ENCODE measurements at regions not wholly inside any gene's neighbourhood (a gene's known extent, or its start where the extent isn't known, plus 50 kb on each side); places are given as distances from the start of the nearest gene placed in this dataset.
"Not testable (repeated sequence)": the region's sequence is repeated elsewhere in the genome, so short reads cannot be mapped to it uniquely, and the experiment has no call there.

DNA sequence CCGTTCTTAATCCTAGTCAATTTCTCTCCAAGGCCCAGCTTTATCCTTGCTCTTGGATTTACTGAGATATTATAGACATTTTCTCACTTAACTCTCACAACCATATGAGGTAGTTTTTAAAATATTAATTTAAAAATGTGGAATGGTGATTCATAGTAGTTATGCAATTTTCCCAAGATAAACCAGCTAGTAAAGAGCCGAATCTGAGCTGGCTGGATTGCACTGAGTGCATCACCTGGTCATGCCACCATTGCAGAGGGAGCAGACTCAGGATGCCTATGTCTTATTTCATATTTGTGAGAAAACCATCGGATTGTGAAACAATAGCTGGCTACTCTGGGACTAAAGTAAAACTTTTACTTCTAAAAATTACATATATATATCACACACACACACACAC is 494.0 kb downstream of the KCNT2 start:
- no peak overlapping the region for H3K27ac Mint-ChIP-seq
- H3K36me3 Mint-ChIP-seq = no peaks in the 10 kb centered on the region
- H3K4me3 Mint-ChIP-seq = no peak overlapping the region
- peaks cover 5 to 8% (median 7%) of the 10 kb centered on the region in 3 donors for H3K9me3 Mint-ChIP-seq
- peaks cover 0 to 2% (median 0%) of the 10 kb centered on the region in 3 donors for H3K4me1 Mint-ChIP-seq
- H3K27me3 Mint-ChIP-seq = no peaks in the 10 kb centered on the region

DNA sequence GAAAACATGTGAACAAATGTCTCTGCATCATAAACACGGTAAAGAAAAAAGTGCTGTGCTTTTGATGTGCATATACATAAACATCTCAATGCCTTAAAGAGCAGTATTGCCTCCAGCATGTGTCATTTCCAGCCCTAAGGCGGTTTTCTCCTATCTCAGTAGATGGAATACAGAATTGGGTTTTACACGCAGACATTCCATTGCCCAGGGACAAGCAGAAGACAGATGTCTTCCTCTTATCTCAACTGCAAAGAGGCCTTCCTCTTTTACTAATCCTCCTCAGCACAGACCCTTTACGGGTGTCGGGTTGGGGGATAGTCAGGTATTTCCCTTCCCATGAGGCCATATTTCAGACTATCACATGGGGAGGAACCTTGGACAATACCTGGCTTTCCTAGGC is 499.2 kb downstream of the KCNT2 start:
- H3K9me3 Mint-ChIP-seq = not testable (repeated sequence)

DNA sequence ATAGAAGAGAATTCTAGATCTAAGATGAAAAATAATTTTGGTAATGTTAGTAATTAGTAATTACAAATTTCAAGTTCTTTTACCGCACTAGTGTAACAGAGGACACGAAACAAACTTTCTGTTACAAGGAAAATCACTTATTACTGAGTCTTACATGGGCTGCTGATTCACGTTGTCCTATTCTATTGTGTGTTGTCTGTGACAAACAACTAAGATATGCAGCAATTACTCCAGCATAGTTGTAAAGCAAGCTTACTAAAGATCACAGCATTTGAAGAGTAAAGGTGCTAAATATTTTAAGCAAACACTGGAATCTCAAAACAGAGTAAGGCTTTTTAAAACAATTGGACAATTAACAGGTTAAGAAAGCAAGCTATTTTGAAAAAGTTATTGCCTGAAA is 502.3 kb downstream of the KCNT2 start:
- H3K4me3 Mint-ChIP-seq = no peak overlapping the region
- peaks cover 0 to under 1% (median 0%) of the 10 kb centered on the region in 3 donors for H3K4me1 Mint-ChIP-seq
- H3K27ac Mint-ChIP-seq = no peak overlapping the region
- no peaks in the 10 kb centered on the region for H3K27me3 Mint-ChIP-seq
- H3K9me3 Mint-ChIP-seq = peaks cover 3 to 25% (median 11%) of the 10 kb centered on the region in 3 donors
- H3K36me3 Mint-ChIP-seq = no peaks in the 10 kb centered on the region

More for the DNA sequence above, 499.2 kb downstream of the KCNT2 start:
- H3K27ac Mint-ChIP-seq, H3K4me1 Mint-ChIP-seq, H3K27me3 Mint-ChIP-seq, H3K4me3 Mint-ChIP-seq, H3K36me3 Mint-ChIP-seq: not testable (repeated sequence)

DNA sequence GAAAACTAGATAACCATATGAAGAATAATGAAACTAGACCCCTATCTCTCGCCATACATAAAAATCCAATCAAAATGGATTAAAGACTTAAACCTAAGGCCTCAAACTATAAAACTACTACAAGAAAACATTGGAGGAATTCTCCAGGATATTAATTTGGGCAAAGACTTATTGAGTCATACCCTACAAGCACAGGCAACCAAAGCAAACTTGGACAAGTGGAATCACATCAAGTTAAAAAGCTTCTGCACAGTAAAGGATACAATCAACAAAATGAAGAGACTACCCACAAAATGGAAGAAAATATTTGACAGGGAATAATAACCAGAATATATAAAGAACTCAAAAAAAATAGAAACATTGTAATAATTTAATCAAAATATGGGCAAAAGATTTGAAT is 505.4 kb downstream of the KCNT2 start:
- no peaks in the 10 kb centered on the region for H3K36me3 Mint-ChIP-seq
- peaks cover 0 to 22% (median 13%) of the 10 kb centered on the region in 3 donors for H3K9me3 Mint-ChIP-seq
- H3K4me1 Mint-ChIP-seq = no peaks in the 10 kb centered on the region
- H3K27ac Mint-ChIP-seq = no peak overlapping the region
- H3K4me3 Mint-ChIP-seq = no peak overlapping the region
- H3K27me3 Mint-ChIP-seq = no peaks in the 10 kb centered on the region

DNA sequence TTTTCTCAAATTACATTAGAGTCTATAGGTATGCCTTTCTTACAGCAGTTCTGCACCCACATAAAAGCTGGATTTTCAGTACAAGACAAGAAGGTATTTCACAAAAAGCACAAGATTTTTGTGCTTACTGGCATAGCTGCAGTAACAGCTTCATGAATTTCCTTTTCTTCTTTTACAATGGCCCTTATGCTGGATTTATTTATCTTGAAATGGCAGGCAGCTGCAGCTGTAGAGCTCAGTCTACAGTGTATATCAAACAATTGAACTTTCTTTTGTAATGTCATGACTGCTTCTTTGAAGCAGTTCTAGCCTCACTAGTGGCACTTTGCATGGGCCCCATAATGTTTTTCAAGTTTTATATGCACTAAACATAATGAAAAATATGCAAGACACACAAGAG is 510.2 kb downstream of the KCNT2 start:
- H3K27ac Mint-ChIP-seq = no peak overlapping the region
- peaks cover 2 to 15% (median 10%) of the 10 kb centered on the region in 3 donors for H3K9me3 Mint-ChIP-seq
- no peak overlapping the region for H3K4me3 Mint-ChIP-seq
- H3K4me1 Mint-ChIP-seq = no peaks in the 10 kb centered on the region
- no peaks in the 10 kb centered on the region for H3K27me3 Mint-ChIP-seq
- H3K36me3 Mint-ChIP-seq = no peaks in the 10 kb centered on the region

DNA sequence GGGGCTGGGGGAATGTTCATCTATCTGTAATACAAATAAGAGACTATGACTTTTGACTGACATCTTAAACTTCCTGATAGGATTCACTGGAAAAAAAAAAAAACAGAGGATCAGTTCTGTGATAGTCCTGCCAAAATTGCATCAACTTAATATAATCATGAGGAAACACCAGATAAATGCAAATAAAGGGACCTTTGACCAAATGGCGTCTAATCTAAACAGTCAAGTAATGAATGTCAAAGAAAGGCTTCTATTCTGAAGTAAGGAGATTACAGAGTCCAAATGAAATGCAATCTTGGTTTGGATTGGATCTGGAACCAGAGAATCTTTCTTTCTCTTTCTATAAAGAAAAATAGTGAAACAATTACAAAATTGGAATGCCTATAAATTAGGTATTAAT is 513.4 kb downstream of the KCNT2 start:
- H3K4me3 Mint-ChIP-seq = no peak overlapping the region
- no peaks in the 10 kb centered on the region for H3K36me3 Mint-ChIP-seq
- no peaks in the 10 kb centered on the region for H3K27me3 Mint-ChIP-seq
- H3K27ac Mint-ChIP-seq = no peak overlapping the region
- H3K4me1 Mint-ChIP-seq = no peaks in the 10 kb centered on the region
- H3K9me3 Mint-ChIP-seq = peaks cover 2 to 14% (median 4%) of the 10 kb centered on the region in 3 donors

DNA sequence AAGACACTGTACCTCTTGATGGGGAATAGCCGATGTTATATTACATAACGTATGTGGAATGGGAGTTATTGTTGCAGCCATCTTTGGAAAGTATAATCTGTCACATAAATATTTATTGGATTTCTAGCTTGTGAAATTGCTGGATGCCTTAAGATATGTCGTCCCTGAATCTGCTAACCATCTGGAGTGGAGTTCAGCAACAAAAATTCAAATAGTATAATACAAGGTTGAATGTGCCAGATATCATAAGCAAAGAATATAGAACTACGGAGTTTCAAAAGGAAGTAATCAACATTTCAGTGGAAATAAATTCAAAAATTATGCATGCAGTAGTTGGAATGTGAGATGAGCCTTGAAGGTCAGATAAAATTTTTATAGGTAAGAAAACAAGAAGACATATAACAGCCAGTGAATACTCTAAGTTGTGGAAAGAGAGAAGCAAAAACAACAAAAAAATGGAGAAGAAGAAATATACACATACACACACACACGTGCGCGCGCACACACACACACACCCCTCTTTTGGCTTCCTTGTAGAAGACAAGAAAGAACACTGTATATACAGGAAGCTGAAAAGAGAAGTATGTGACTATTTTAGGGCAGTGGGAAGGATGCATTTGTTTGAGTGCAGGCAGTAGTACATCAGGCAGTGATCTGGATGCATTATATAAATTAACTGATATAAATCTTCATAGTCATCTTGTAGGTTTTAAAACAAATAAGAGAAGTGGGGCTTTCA is 516.7 kb downstream of the KCNT2 start:
- H3K27me3 Mint-ChIP-seq = no peaks in the 10 kb centered on the region
- H3K9me3 Mint-ChIP-seq = peaks cover 2 to 17% (median 7%) of the 10 kb centered on the region in 3 donors
- no peak overlapping the region for H3K27ac Mint-ChIP-seq
- H3K4me1 Mint-ChIP-seq = no peaks in the 10 kb centered on the region
- H3K4me3 Mint-ChIP-seq = no peak overlapping the region
- no peaks in the 10 kb centered on the region for H3K36me3 Mint-ChIP-seq

DNA sequence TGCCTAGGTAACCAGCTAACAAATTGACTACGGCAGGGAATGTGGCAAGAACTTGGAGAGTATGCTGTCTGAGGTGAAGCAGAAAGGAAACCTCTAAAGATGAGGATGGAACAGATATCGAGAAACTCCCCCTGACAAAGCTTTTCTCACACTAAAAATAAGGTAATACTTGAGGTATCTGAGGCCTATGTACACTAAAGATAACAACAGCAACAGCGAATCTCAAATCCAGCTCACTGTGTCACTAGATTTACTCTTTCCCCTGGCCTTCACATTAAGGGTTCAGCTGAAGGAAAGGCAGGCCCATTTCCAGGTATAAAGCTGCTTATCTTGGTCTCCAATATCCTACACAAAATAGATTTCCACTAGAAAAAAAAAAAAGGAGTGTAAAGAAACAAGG is 518.0 kb downstream of the KCNT2 start:
- Mint-ChIP-seq H3K4me1 (no peaks in the 10 kb centered on the region), H3K27ac (no peak overlapping the region), H3K36me3 (no peaks in the 10 kb centered on the region), H3K9me3 (peaks cover 2 to 17% (median 9%) of the 10 kb centered on the region in 3 donors), H3K27me3 (no peaks in the 10 kb centered on the region), H3K4me3 (no peak overlapping the region)

DNA sequence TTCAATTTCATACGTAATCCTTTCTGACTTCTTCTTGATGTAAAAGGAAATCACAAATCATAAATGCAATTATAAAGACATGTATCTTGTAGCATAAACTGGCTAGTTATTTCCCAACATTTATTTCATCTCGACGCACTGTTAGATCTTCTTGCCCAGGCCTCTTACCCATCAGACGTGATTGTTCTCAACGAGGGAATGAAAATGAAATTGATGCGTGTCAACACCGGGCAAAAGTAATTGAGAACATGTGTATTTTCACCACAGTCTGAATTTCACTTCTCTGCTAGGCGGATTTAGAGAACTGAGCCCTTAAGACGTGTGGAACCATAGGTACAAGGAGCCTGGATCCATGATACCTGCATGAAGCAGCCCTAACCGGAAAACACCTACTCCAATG is 519.7 kb downstream of the KCNT2 start:
- H3K9me3 Mint-ChIP-seq = peaks cover 2 to 17% (median 7%) of the 10 kb centered on the region in 3 donors
- H3K27ac Mint-ChIP-seq = no peak overlapping the region
- no peaks in the 10 kb centered on the region for H3K4me1 Mint-ChIP-seq
- no peaks in the 10 kb centered on the region for H3K27me3 Mint-ChIP-seq
- no peak overlapping the region for H3K4me3 Mint-ChIP-seq
- no peaks in the 10 kb centered on the region for H3K36me3 Mint-ChIP-seq

DNA sequence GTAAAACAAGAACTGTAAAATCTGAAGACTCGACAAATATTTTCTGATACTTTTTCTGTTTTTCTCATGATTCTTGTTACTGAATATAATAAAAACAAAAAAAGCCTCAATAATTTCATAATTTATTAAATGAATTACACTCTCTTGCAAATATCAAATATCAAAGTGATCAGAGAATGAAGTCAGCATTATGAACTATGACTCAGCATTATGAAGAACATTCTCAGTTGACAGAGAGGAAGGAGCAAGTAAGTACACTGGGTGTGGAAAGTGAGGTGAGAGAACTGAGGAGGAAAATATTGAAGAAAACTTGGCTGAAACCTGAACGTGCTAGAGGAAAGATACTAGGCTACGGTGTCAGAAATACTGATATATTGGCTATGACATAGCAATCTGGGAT is 529.5 kb downstream of the KCNT2 start:
- peaks cover 5 to 11% (median 5%) of the 10 kb centered on the region in 3 donors for H3K9me3 Mint-ChIP-seq
- no peaks in the 10 kb centered on the region for H3K27me3 Mint-ChIP-seq
- no peak overlapping the region for H3K4me3 Mint-ChIP-seq
- H3K36me3 Mint-ChIP-seq = no peaks in the 10 kb centered on the region
- no peaks in the 10 kb centered on the region for H3K4me1 Mint-ChIP-seq
- H3K27ac Mint-ChIP-seq = no peak overlapping the region

DNA sequence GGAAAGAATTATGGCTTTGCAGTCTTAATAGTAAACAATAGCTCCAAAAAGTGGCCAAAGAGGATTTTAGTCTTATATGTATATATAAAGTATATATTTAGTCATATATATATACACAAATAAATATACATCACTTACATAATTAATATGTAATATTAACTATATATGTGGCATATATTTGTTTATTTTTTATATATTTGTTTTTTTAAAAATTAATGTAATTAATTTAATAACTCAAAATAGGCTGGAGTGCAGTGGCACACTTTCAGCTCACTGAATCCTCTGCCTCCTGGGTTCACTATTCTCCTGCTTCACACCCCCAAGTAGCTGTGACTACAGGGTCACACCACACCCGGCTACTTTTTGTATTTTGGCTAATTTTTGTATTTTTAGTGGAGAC is 532.6 kb downstream of the KCNT2 start:
- no peaks in the 10 kb centered on the region for H3K36me3 Mint-ChIP-seq
- peaks cover 2 to 7% (median 3%) of the 10 kb centered on the region in 3 donors for H3K9me3 Mint-ChIP-seq
- H3K27ac Mint-ChIP-seq = no peak overlapping the region
- no peaks in the 10 kb centered on the region for H3K4me1 Mint-ChIP-seq
- H3K27me3 Mint-ChIP-seq = no peaks in the 10 kb centered on the region
- H3K4me3 Mint-ChIP-seq = no peak overlapping the region

DNA sequence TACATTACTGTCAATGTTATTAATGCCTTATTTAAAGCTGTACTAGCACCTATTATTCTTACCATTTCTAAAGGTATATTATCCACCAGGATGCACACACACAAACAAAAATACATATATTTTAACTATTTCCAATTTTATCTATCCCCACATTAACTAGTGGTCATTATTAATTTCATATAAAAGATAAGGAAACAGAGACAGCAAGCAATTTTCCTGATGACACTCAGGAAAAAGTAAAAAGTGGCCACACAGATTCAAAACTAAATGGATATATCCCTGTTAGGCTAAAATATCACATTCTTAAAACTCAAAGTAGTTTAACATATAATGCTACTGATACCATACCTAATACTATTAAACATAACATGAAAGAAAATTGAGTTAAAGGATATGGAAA is 534.1 kb downstream of the KCNT2 start:
- no peaks in the 10 kb centered on the region for H3K27me3 Mint-ChIP-seq
- peaks cover 2 to 8% (median 3%) of the 10 kb centered on the region in 3 donors for H3K9me3 Mint-ChIP-seq
- H3K4me3 Mint-ChIP-seq = no peak overlapping the region
- no peaks in the 10 kb centered on the region for H3K36me3 Mint-ChIP-seq
- no peak overlapping the region for H3K27ac Mint-ChIP-seq
- no peaks in the 10 kb centered on the region for H3K4me1 Mint-ChIP-seq

DNA sequence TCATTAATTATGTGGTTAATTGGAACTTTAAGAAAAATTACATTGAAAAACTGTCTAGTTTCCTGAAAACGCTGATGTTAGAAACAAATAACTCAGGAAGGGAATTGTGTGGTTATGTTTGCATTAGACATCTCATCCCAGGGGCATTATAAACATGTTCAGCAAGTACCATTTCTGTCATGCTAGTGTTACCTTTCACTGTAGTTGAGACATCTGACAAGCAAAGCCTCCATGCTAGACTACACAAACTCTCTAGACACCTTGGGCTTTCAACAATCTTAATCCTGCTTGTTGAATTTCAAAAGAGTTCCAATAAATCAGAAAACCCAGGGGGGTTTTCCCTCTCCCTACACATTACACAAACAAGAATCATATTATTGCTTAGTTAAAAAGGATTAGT is 536.8 kb downstream of the KCNT2 start:
- Mint-ChIP-seq H3K9me3 (peaks cover 2 to 5% (median 3%) of the 10 kb centered on the region in 3 donors), H3K27me3 (no peaks in the 10 kb centered on the region), H3K27ac (no peak overlapping the region), H3K4me1 (no peaks in the 10 kb centered on the region), H3K36me3 (no peaks in the 10 kb centered on the region), H3K4me3 (no peak overlapping the region)

DNA sequence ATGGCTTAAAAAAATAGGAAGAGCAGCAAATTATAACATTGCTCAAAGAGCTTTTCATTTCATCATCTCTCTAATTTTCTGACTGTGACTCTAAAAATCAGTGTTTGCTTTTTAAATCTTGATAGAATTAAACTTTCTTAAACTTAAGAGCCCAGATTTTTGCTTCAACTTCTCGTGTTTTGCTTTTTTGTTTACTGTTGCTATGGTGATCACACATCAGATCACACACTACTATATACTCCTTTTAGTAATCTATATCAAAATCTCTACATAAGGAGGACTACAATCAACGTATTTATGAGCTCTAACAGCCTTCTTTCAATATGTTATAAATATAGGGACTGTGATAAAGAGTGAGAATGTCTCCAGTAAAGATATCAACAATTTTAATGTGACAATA is 537.3 kb downstream of the KCNT2 start:
- H3K36me3 Mint-ChIP-seq = no peaks in the 10 kb centered on the region
- H3K4me1 Mint-ChIP-seq = no peaks in the 10 kb centered on the region
- no peaks in the 10 kb centered on the region for H3K27me3 Mint-ChIP-seq
- no peak overlapping the region for H3K4me3 Mint-ChIP-seq
- H3K27ac Mint-ChIP-seq = no peak overlapping the region
- H3K9me3 Mint-ChIP-seq = peaks cover 2 to 5% (median 5%) of the 10 kb centered on the region in 3 donors

DNA sequence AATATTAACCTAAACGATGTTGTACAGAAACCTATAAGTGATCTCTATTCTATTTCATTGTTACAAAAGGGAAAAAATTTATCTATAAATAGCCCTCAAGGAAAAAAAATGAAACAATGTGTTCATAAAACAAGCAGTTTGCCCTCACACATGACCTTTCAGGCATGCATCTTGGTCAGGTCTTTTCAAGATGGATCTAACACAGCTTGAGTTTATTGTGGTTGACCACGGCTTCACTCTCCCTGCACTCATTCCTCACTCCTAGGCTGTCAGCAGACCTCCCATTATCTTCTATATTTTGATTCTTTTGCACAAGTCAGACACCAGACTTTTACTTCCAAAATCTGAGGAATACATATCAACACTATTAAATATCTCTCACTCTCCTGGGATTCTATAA is 544.3 kb downstream of the KCNT2 start:
- Mint-ChIP-seq H3K27ac (no peak overlapping the region), H3K36me3 (no peaks in the 10 kb centered on the region), H3K27me3 (no peaks in the 10 kb centered on the region), H3K4me3 (no peak overlapping the region), H3K4me1 (no peaks in the 10 kb centered on the region), H3K9me3 (peaks cover 6 to 8% (median 7%) of the 10 kb centered on the region in 3 donors)

DNA sequence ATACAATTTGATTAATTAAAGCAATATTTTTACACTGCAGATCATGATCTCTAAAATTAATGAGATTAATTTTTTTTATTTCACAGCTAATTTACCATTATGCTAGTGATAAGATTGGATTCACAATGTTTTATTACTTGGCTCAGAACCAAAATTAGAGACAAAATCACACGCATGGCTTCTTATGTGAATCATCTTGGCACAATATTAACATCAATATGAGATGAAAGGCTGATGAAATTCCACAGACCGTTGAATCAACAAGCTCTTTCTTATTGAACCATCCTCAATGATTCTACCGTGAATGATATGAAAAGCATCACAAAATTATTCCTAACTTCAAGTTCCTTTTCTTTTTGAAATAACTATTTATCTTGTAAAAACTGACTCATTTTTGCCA is 544.9 kb downstream of the KCNT2 start:
- Mint-ChIP-seq H3K4me3 (no peak overlapping the region), H3K9me3 (peaks cover 6 to 8% (median 7%) of the 10 kb centered on the region in 3 donors), H3K27ac (no peak overlapping the region), H3K36me3 (no peaks in the 10 kb centered on the region), H3K4me1 (no peaks in the 10 kb centered on the region), H3K27me3 (no peaks in the 10 kb centered on the region)
